Activated CD8-positive, alpha-beta T cell treated with anti-CD3 and anti-CD28 coated beads for 36 hours (primary cell): ENCODE measurements at regions not wholly inside any gene's neighbourhood (a gene's known extent, or its start where the extent isn't known, plus 50 kb on each side); places are given as distances from the start of the nearest gene placed in this dataset.

Experiments used
- ATAC-seq: fragments of 200-7000 bp; cut with Tn5 transposase; one replicate; pipeline ENCODE4 v1.10.0; 2021; ENCODE audit warnings: mild to moderate bottlenecking, moderate library complexity
- CTCF ChIA-PET: fragments of 350-600 bp; sonication (Branson Sonifier 250); formaldehyde crosslinking; loops from one replicate; lab custom pipeline; 2021; ENCODE audit warnings: antibody characterized with exemption; lab: Charles Lee
- POLR2A ChIA-PET: fragments of 350-600 bp; sonication (Branson Sonifier 250); formaldehyde crosslinking; loops from one replicate; lab custom pipeline; 2021; ENCODE audit warnings: antibody characterized with exemption; lab: Charles Lee
- DNase-seq: peaks from one replicate; pipeline ENCODE4 v3.0.0-alpha.2; 2020
- H3K27ac Mint-ChIP-seq: one replicate; pipeline ENCODE4 v1.8.0; 2021; ENCODE audit warnings: mild to moderate bottlenecking, mixed read lengths
- H3K27me3 Mint-ChIP-seq: one replicate; pipeline ENCODE4 v1.8.0; 2021; ENCODE audit warnings: mixed read lengths
- H3K36me3 Mint-ChIP-seq: one replicate; pipeline ENCODE4 v1.8.0; 2021; ENCODE audit warnings: low read depth, mixed read lengths
- H3K4me1 Mint-ChIP-seq: one replicate; pipeline ENCODE4 v1.8.0; 2021; ENCODE audit warnings: low read depth, mixed read lengths
- H3K4me3 Mint-ChIP-seq: one replicate; pipeline ENCODE4 v1.8.0; 2021; ENCODE audit warnings: mild to moderate bottlenecking, moderate library complexity, mixed read lengths
- H3K9me3 Mint-ChIP-seq: one replicate; pipeline ENCODE4 v1.8.0; 2021; ENCODE audit warnings: mixed read lengths
- CTCF ChIP-seq: fragments of 200-600 bp; IDR thresholded peaks from one replicate; pipeline ENCODE4 v1.8.0; 2022; ENCODE audit warnings: antibody characterized with exemption, mild to moderate bottlenecking
- intact Hi-C: fragments of 100-400 bp; cut with micrococcal nuclease; formaldehyde crosslinking; loops from one replicate; pipeline ENCODE4 v1.10.0; 2022

GRCh38 chr6:168201799-168202198, 117.8 kb downstream of the DACT2 start:
- ATAC-seq (no peak), DNase-seq (no peak)
- POLR2A ChIA-PET: no interaction called here
- TF ChIP-seq CTCF: no peak
- Mint-ChIP-seq H3K36me3 (no peaks in the 10 kb centered on the region), H3K4me3 (no peak overlapping the region), H3K27ac (no peak overlapping the region), H3K9me3 (no peaks in the 10 kb centered on the region), H3K27me3 (peaks cover 6% of the 10 kb centered on the region), H3K4me1 (no peaks in the 10 kb centered on the region)
- intact Hi-C loops: no loop called here
- CTCF ChIA-PET: no interaction called here

GRCh38 chr6:168201383-168201782, 118.2 kb downstream of the DACT2 start:
- DNase-seq (no peak), ATAC-seq (no peak)
- Mint-ChIP-seq H3K27me3 (peaks cover 6% of the 10 kb centered on the region), H3K4me1 (no peaks in the 10 kb centered on the region), H3K27ac (no peak overlapping the region), H3K36me3 (no peaks in the 10 kb centered on the region), H3K4me3 (no peak overlapping the region), H3K9me3 (no peaks in the 10 kb centered on the region)
- ChIA-PET POLR2A (no interaction called here), CTCF (no interaction called here)
- intact Hi-C loops: no loop called here
- no peak for TF ChIP-seq CTCF

- Mint-ChIP-seq H3K4me1 (no peaks in the 10 kb centered on the region), H3K9me3 (no peaks in the 10 kb centered on the region), H3K4me3 (no peak overlapping the region), H3K36me3 (no peaks in the 10 kb centered on the region), H3K27ac (no peak overlapping the region), H3K27me3 (peaks cover 6% of the 10 kb centered on the region)
- ATAC-seq (no peak), DNase-seq (no peak)
- intact Hi-C loops: no loop called here
- CTCF ChIA-PET: no interaction called here
- POLR2A ChIA-PET: no interaction called here
- no peak for TF ChIP-seq CTCF
Measured at GRCh38 chr6:168200571-168201134, 118.9 kb downstream of the DACT2 start.

GRCh38 chr6:168198302-168199180, 119.5 kb upstream of the FRMD1 start:
- Mint-ChIP-seq H3K27me3 (peaks cover 6% of the 10 kb centered on the region), H3K4me3 (no peak overlapping the region), H3K36me3 (no peaks in the 10 kb centered on the region), H3K4me1 (no peaks in the 10 kb centered on the region), H3K27ac (no peak overlapping the region), H3K9me3 (no peaks in the 10 kb centered on the region)
- no peak for ATAC-seq
- DNase-seq: no peak
- ChIA-PET POLR2A (no interaction called here), CTCF (no interaction called here)
- intact Hi-C loops: no loop called here
- TF ChIP-seq CTCF: no peak

GRCh38 chr6:168197636-168198301, 118.8 kb upstream of the FRMD1 start:
- no peak for TF ChIP-seq CTCF
- H3K4me3 Mint-ChIP-seq: no peak overlapping the region
- ATAC-seq: no peak
- H3K27ac Mint-ChIP-seq: no peak overlapping the region
- no peaks in the 10 kb centered on the region for H3K4me1 Mint-ChIP-seq
- peaks cover 8% of the 10 kb centered on the region for H3K27me3 Mint-ChIP-seq
- no peaks in the 10 kb centered on the region for H3K9me3 Mint-ChIP-seq
- DNase-seq: no peak
- H3K36me3 Mint-ChIP-seq: no peaks in the 10 kb centered on the region
- POLR2A ChIA-PET: no interaction called here
- intact Hi-C loops: no loop called here
- CTCF ChIA-PET: no interaction called here
